ENCODE measurements at regions not wholly inside any gene's neighbourhood (a gene's known extent, or its start where the extent isn't known, plus 50 kb on each side); places are given as distances from the start of the nearest gene placed in this dataset.

DNA sequence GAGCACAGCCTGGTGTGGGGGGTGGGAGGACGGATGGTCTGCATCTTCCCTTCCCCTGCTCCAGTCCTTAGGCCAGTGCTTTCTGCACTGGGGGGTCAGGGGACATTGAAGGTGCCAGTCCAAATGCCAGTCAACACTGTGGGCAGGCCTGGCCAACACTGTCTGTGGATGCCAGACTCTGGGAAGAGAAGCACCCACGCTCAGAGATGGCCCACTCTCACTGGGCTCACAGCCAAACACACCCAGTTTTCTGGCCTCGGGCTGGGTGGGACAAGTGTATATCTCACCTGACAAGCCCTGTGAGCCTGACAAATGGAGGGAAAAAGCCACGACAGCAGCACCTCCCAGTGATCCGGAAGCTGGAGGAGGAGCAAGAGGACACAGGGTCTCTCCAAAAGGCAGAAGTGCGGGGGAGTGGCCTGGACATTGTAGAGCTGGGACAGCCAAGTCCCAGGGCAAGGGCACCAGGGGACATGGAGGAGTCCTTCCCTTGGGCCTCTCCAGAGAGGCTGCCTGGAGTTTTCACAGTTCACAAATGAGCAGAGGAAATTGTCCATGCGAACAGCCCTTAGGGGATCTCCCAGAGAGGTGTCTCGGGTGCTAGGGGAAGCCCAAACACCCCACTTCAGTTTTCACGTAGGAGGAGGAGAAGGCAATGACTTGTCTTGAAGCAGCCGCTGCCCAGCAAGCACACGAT is 79.3 kb downstream of the SDC1 start (continued):
- TF ChIP-seq, protein P1, sequence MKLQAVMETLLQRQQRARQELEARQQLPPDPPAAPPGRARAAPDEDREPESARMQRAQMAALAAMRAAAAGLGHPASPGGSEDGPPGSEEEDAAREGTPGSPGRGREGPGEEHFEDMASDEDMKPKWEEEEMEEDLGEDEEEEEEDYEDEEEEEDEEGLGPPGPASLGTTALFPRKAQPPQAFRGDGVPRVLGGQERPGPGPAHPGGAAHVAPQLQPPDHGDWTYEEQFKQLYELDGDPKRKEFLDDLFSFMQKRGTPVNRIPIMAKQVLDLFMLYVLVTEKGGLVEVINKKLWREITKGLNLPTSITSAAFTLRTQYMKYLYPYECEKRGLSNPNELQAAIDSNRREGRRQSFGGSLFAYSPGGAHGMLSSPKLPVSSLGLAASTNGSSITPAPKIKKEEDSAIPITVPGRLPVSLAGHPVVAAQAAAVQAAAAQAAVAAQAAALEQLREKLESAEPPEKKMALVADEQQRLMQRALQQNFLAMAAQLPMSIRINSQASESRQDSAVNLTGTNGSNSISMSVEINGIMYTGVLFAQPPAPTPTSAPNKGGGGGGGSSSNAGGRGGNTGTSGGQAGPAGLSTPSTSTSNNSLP (IDR thresholded peaks at IDR 0.05; ENCODE audit: borderline replicate concordance, low read depth, low read length), result no peak
- TF ChIP-seq SIRT6 (IDR thresholded peaks at IDR 0.05; ENCODE audit: low read depth, low read length) (no peak), GTF2A2 (tag; IDR thresholded peaks at IDR 0.05) (no peak), BRCA1 (IDR thresholded peaks at IDR 0.05) (no peak), BRCA1 (CRISPR knock-in tag; IDR thresholded peaks at IDR 0.05) (no peak), NCOA4 (IDR thresholded peaks at IDR 0.05; ENCODE audit: partially characterized antibody) (no peak), EHMT2 (IDR thresholded peaks at IDR 0.05) (no peak), E2F3 (CRISPR knock-in tag; IDR thresholded peaks at IDR 0.05) (no peak), PCBP2 (IDR thresholded peaks at IDR 0.05; ENCODE audit: low read depth, low read length, poor library complexity, severe bottlenecking) (no peak), PHB2 (IDR thresholded peaks at IDR 0.05; ENCODE audit: low read depth) (no peak)
- TF ChIP-seq, protein P2, sequence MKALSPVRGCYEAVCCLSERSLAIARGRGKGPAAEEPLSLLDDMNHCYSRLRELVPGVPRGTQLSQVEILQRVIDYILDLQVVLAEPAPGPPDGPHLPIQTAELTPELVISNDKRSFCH (CRISPR knock-in tag; IDR thresholded peaks at IDR 0.05), result no peak
- TF ChIP-seq, protein P2 (tag; IDR thresholded peaks at IDR 0.05), result 0 out of 2 replicates have a peak, but pooled peaks have one; percentile 18
- TF ChIP-seq, protein P3, sequence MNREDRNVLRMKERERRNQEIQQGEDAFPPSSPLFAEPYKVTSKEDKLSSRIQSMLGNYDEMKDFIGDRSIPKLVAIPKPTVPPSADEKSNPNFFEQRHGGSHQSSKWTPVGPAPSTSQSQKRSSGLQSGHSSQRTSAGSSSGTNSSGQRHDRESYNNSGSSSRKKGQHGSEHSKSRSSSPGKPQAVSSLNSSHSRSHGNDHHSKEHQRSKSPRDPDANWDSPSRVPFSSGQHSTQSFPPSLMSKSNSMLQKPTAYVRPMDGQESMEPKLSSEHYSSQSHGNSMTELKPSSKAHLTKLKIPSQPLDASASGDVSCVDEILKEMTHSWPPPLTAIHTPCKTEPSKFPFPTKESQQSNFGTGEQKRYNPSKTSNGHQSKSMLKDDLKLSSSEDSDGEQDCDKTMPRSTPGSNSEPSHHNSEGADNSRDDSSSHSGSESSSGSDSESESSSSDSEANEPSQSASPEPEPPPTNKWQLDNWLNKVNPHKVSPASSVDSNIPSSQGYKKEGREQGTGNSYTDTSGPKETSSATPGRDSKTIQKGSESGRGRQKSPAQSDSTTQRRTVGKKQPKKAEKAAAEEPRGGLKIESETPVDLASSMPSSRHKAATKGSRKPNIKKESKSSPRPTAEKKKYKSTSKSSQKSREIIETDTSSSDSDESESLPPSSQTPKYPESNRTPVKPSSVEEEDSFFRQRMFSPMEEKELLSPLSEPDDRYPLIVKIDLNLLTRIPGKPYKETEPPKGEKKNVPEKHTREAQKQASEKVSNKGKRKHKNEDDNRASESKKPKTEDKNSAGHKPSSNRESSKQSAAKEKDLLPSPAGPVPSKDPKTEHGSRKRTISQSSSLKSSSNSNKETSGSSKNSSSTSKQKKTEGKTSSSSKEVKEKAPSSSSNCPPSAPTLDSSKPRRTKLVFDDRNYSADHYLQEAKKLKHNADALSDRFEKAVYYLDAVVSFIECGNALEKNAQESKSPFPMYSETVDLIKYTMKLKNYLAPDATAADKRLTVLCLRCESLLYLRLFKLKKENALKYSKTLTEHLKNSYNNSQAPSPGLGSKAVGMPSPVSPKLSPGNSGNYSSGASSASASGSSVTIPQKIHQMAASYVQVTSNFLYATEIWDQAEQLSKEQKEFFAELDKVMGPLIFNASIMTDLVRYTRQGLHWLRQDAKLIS (CRISPR knock-in tag; IDR thresholded peaks at IDR 0.05), result no peak
- TF ChIP-seq, protein P4, sequence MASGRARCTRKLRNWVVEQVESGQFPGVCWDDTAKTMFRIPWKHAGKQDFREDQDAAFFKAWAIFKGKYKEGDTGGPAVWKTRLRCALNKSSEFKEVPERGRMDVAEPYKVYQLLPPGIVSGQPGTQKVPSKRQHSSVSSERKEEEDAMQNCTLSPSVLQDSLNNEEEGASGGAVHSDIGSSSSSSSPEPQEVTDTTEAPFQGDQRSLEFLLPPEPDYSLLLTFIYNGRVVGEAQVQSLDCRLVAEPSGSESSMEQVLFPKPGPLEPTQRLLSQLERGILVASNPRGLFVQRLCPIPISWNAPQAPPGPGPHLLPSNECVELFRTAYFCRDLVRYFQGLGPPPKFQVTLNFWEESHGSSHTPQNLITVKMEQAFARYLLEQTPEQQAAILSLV (tag; IDR thresholded peaks at IDR 0.05), result no peak
- TF ChIP-seq, protein P5, sequence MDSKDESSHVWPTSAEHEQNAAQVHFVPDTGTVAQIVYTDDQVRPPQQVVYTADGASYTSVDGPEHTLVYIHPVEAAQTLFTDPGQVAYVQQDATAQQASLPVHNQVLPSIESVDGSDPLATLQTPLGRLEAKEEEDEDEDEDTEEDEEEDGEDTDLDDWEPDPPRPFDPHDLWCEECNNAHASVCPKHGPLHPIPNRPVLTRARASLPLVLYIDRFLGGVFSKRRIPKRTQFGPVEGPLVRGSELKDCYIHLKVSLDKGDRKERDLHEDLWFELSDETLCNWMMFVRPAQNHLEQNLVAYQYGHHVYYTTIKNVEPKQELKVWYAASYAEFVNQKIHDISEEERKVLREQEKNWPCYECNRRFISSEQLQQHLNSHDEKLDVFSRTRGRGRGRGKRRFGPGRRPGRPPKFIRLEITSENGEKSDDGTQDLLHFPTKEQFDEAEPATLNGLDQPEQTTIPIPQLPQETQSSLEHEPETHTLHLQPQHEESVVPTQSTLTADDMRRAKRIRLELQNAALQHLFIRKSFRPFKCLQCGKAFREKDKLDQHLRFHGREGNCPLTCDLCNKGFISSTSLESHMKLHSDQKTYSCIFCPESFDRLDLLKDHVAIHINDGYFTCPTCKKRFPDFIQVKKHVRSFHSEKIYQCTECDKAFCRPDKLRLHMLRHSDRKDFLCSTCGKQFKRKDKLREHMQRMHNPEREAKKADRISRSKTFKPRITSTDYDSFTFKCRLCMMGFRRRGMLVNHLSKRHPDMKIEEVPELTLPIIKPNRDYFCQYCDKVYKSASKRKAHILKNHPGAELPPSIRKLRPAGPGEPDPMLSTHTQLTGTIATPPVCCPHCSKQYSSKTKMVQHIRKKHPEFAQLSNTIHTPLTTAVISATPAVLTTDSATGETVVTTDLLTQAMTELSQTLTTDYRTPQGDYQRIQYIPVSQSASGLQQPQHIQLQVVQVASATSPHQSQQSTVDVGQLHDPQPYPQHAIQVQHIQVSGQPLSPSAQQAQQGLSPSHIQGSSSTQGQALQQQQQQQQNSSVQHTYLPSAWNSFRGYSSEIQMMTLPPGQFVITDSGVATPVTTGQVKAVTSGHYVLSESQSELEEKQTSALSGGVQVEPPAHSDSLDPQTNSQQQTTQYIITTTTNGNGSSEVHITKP (IDR thresholded peaks at IDR 0.05; ENCODE audit: partially characterized antibody), result peak; percentile 89

Data from K562 (cell line).